Endothelial cell of umbilical vein (primary cell): ENCODE measurements at regions not wholly inside any gene's neighbourhood (a gene's known extent, or its start where the extent isn't known, plus 50 kb on each side); places are given as distances from the start of the nearest gene placed in this dataset.

Experiments used
- BruUV-seq: library from RNA; stranded (reverse); fragments of 400-500 nt; replicated peaks from 2 replicates; lab custom pipeline; 2021; lab: Mats Ljungman, UMichigan
- CTCF ChIA-PET: fragments of 300-600, 350-600 bp; sonication (Branson Sonifier 250); formaldehyde crosslinking; loops from one replicate; lab custom pipeline; 2021; ENCODE audit warnings: antibody characterized with exemption, inconsistent platforms; lab: Charles Lee
- POLR2A ChIA-PET: fragments of 300-600, 350-600 bp; sonication (Branson Sonifier 250); formaldehyde crosslinking; loops from one replicate; lab custom pipeline; 2021; ENCODE audit warnings: antibody characterized with exemption, inconsistent platforms; lab: Charles Lee
- DNase-seq: peaks from one replicate; pipeline ENCODE4 v3.0.0-alpha.2; 2011; ENCODE audit warnings: low read depth, low spot score
- FAIRE-seq: peaks from 2 replicates; lab custom pipeline; 2011; peaks lifted over from hg19 to GRCh38; lab: Jason Lieb, UNC
- H2AFZ ChIP-seq: 2 replicates; pipeline ENCODE4 v1.6.0; 2012; ENCODE audit warnings: low read depth, low read length, control low read depth, inconsistent platforms
- H3K27ac ChIP-seq: 2 replicates; pipeline ENCODE4 v1.5.1; 2011; ENCODE audit warnings: low read depth, mild to moderate bottlenecking, control low read depth, low read length, moderate library complexity; ENCODE audit not compliant: insufficient read depth
- H3K27me3 ChIP-seq, 2 experiments: 2 replicates each; pipeline versions ENCODE4 v1.6.0 to v1.6.1; 2011; ENCODE audit warnings: low read length in 2 of 2, mixed read lengths in 1 of 2; ENCODE audit not compliant: control insufficient read depth in 2 of 2, insufficient read depth in 2 of 2
- H3K36me3 ChIP-seq, 2 experiments: 2 replicates in 1 of 2; 3 replicates in 1 of 2; pipeline ENCODE4 v1.5.1; 2011; ENCODE audit warnings: low read length in 2 of 2, mild to moderate bottlenecking in 1 of 2, moderate library complexity in 1 of 2; ENCODE audit not compliant: control insufficient read depth in 2 of 2, insufficient read depth in 2 of 2; ENCODE audit errors: extremely low read depth in 1 of 2
- H3K4me1 ChIP-seq: 3 replicates; pipeline ENCODE4 v1.5.1; 2011; ENCODE audit warnings: mild to moderate bottlenecking, low read length; ENCODE audit not compliant: control insufficient read depth, insufficient read depth; ENCODE audit errors: extremely low read depth
- H3K4me2 ChIP-seq: 2 replicates; pipeline ENCODE4 v1.6.1; 2011; ENCODE audit warnings: low read length, control low read depth, mixed read lengths; ENCODE audit not compliant: insufficient read depth
- H3K4me3 ChIP-seq, 3 experiments: fragments of 200-600 bp in 1 of 3; sonication (generic), shearing (Covaris generic) in 1 of 3; replicated peaks in 1 of 3; 2 replicates each; pipeline ENCODE4 v1.5.1; 2011 to 2016; ENCODE audit warnings: control low read depth in 3 of 3, low read length in 3 of 3, mild to moderate bottlenecking in 2 of 3, inconsistent platforms in 1 of 3, low read depth in 1 of 3, moderate library complexity in 1 of 3; ENCODE audit not compliant: insufficient read depth in 1 of 3
- H3K79me2 ChIP-seq: 2 replicates; pipeline ENCODE4 v1.6.0; 2012; ENCODE audit warnings: low read length, inconsistent platforms; ENCODE audit not compliant: control insufficient read depth, insufficient read depth
- H3K9ac ChIP-seq: replicated peaks from 2 replicates; pipeline ENCODE3; 2011; ENCODE audit warnings: low read length, control low read depth; ENCODE audit not compliant: insufficient read depth; ENCODE audit errors: extremely low read depth
- H3K9me1 ChIP-seq: replicated peaks from 3 replicates; pipeline ENCODE4 v1.6.0; 2011; ENCODE audit warnings: mild to moderate bottlenecking, low read length; ENCODE audit not compliant: control insufficient read depth, insufficient read depth; ENCODE audit errors: extremely low read depth
- H3K9me3 ChIP-seq: replicated peaks from 2 replicates; pipeline ENCODE4 v1.5.1; 2012; ENCODE audit warnings: low read length, inconsistent platforms; ENCODE audit not compliant: control insufficient read depth, insufficient read depth
- H4K20me1 ChIP-seq: replicated peaks from 2 replicates; pipeline ENCODE3; 2011; ENCODE audit warnings: mild to moderate bottlenecking, low read length; ENCODE audit not compliant: control insufficient read depth, insufficient read depth; ENCODE audit errors: extremely low read depth
- EZH2 ChIP-seq: IDR thresholded peaks from 2 replicates; pipeline ENCODE4 v1.6.1; 2012; ENCODE audit warnings: borderline replicate concordance, low read depth, mild to moderate bottlenecking, moderate library complexity, low read length, inconsistent platforms; ENCODE audit not compliant: severe bottlenecking
- FOS ChIP-seq: IDR thresholded peaks from 2 replicates; pipeline ENCODE4 v1.6.1; 2011; ENCODE audit warnings: mild to moderate bottlenecking, low read length, moderate library complexity, borderline replicate concordance; ENCODE audit not compliant: insufficient read depth
- GATA2 ChIP-seq: IDR thresholded peaks from 2 replicates; pipeline ENCODE4 v1.7.0; 2011; ENCODE audit warnings: low read depth, mild to moderate bottlenecking, moderate library complexity, mixed read lengths, low read length; ENCODE audit not compliant: insufficient read length, insufficient read depth
- JUN ChIP-seq: IDR thresholded peaks from 2 replicates; pipeline ENCODE4 v1.6.1; 2011; ENCODE audit warnings: borderline replicate concordance, low read depth; ENCODE audit not compliant: insufficient read length, insufficient read depth
- MAX ChIP-seq: IDR thresholded peaks from 2 replicates; pipeline ENCODE4 v1.6.1; 2011; ENCODE audit not compliant: insufficient read depth, insufficient read length
- MYC ChIP-seq: IDR thresholded peaks from one replicate; pipeline ENCODE4 v1.6.1; 2011; ENCODE audit warnings: mild to moderate bottlenecking, low read depth, low read length
- POLR2A ChIP-seq: IDR thresholded peaks from 2 replicates; pipeline ENCODE4 v1.6.1; 2012; ENCODE audit warnings: low read depth, mild to moderate bottlenecking, control low read depth, low read length
- POLR2AphosphoS5 ChIP-seq: IDR thresholded peaks from 2 replicates; pipeline ENCODE4 v1.6.1; 2012; ENCODE audit warnings: low read depth, mild to moderate bottlenecking, control low read depth, low read length, moderate library complexity; ENCODE audit not compliant: insufficient read depth
- dilution Hi-C: fragments of 300-500 bp; cut with MboI; formaldehyde crosslinking; loops from one replicate; pipeline ENCODE4 v1.15.0; 2019; ENCODE audit warnings: low sequenced_read_pairs; ENCODE audit not compliant: extremely low pct_ligation_motif_present
- intact Hi-C: fragments of 100-400 bp; cut with micrococcal nuclease; formaldehyde crosslinking; loops from one replicate; pipeline ENCODE4 v1.10.0; 2022
- TF ChIP-seq, protein P1 (sequence below), 2 donors: IDR thresholded peaks; 1 replicate in 1 of 2; 2 replicates in 1 of 2; pipeline ENCODE4 v1.5.1; 2011; ENCODE audit warnings: low read length in 2 of 2, mild to moderate bottlenecking in 2 of 2, moderate library complexity in 2 of 2, control low read depth in 1 of 2, inconsistent platforms in 1 of 2, low read depth in 1 of 2; ENCODE audit not compliant: insufficient read depth in 1 of 2; ENCODE audit errors: extremely low read depth in 1 of 2

- DNase-seq = no peak
- Histone ChIP-seq H3K4me2 (no peak overlapping the region), H3K4me1 (no peaks in the 10 kb centered on the region), H3K9me1 (no peaks in the 10 kb centered on the region), H2AFZ (no peak overlapping the region), H3K9me3 (no peaks in the 10 kb centered on the region), H3K27ac (no peak overlapping the region), H3K9ac (no peak overlapping the region), H3K36me3 (no peaks in the 10 kb centered on the region), H3K4me3 (no peak overlapping the region), H3K27me3 (peaks cover 0 to 4% of the 10 kb centered on the region in 2 experiments), H3K79me2 (no peaks in the 10 kb centered on the region), H4K20me1 (no peaks in the 10 kb centered on the region)
- no TSS peak for BruUV-seq
- TF ChIP-seq FOS (no peak), POLR2AphosphoS5 (no peak), MAX (no peak), MYC (no peak), JUN (no peak), EZH2 (no peak), POLR2A (no peak), GATA2 (no peak)
- TF ChIP-seq, protein P1, sequence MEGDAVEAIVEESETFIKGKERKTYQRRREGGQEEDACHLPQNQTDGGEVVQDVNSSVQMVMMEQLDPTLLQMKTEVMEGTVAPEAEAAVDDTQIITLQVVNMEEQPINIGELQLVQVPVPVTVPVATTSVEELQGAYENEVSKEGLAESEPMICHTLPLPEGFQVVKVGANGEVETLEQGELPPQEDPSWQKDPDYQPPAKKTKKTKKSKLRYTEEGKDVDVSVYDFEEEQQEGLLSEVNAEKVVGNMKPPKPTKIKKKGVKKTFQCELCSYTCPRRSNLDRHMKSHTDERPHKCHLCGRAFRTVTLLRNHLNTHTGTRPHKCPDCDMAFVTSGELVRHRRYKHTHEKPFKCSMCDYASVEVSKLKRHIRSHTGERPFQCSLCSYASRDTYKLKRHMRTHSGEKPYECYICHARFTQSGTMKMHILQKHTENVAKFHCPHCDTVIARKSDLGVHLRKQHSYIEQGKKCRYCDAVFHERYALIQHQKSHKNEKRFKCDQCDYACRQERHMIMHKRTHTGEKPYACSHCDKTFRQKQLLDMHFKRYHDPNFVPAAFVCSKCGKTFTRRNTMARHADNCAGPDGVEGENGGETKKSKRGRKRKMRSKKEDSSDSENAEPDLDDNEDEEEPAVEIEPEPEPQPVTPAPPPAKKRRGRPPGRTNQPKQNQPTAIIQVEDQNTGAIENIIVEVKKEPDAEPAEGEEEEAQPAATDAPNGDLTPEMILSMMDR (IDR thresholded peaks at IDR 0.05; ENCODE audit: extremely low read depth in 1 of 2, insufficient read depth in 1 of 2, low read depth in 1 of 2, low read length in 2 of 2) = no peak
- intact Hi-C loops = no loop called here
- CTCF ChIA-PET = interaction anchor here (0.8 kb wide), 1 partner anchor 355 kb away, joined by 3 read pairs; no protein-coding TSS in a partner anchor
- dilution Hi-C loops = no loop called here
- POLR2A ChIA-PET = no interaction called here
- no peak for FAIRE-seq
Observed at GRCh38 chr13:33743438-33744368, 74.2 kb upstream of the RFC3 start.
